Neural cell (in vitro differentiated cells): ENCODE measurements at regions not wholly inside any gene's neighbourhood (a gene's known extent, or its start where the extent isn't known, plus 50 kb on each side); places are given as distances from the start of the nearest gene placed in this dataset.

Experiments
- H2AFZ ChIP-seq: fragments of 200-600, 300-800 bp; sonication (generic), shearing (Covaris generic); 2 replicates; pipeline ENCODE4 v1.6.0; 2014; ENCODE audit warnings: low read depth, mild to moderate bottlenecking, antibody characterized with exemption, low read length, moderate library complexity
- H3F3A ChIP-seq: fragments of 200-600 bp; shearing (Covaris generic); 2 replicates; pipeline ENCODE4 v1.6.1; 2016; ENCODE audit warnings: mild to moderate bottlenecking, moderate library complexity, mixed read lengths, antibody characterized with exemption, low read length; ENCODE audit not compliant: insufficient read depth, poor library complexity, severe bottlenecking
- H3K27ac ChIP-seq: fragments of 200-600, 300-800 bp; sonication (generic), shearing (Covaris generic); 2 replicates; pipeline ENCODE4 v1.5.1; 2014; ENCODE audit warnings: mild to moderate bottlenecking, low read length, moderate library complexity
- H3K27me3 ChIP-seq: fragments of 300-800, 200-600 bp; sonication (generic), shearing (Covaris generic); 2 replicates; pipeline ENCODE4 v1.6.0; 2014; ENCODE audit warnings: mild to moderate bottlenecking, low read depth, low read length, moderate library complexity; ENCODE audit not compliant: insufficient read depth
- H3K36me3 ChIP-seq: fragments of 300-800, 200-600 bp; sonication (generic), shearing (Covaris generic); 2 replicates; pipeline ENCODE4 v1.5.1; 2014; ENCODE audit warnings: mild to moderate bottlenecking, antibody characterized with exemption, low read length, moderate library complexity; ENCODE audit not compliant: insufficient read depth
- H3K4me2 ChIP-seq: fragments of 300-800, 200-600 bp; sonication (generic), shearing (Covaris generic); 2 replicates; pipeline ENCODE4 v1.6.0; 2014; ENCODE audit warnings: mild to moderate bottlenecking, low read length
- H3K4me3 ChIP-seq: fragments of 300-800, 200-600 bp; sonication (generic), shearing (Covaris generic); 2 replicates; pipeline ENCODE4 v1.5.1; 2014; ENCODE audit warnings: mild to moderate bottlenecking, low read length, moderate library complexity
- H3K79me2 ChIP-seq: fragments of 200-600 bp; shearing (Covaris generic); replicated peaks from 2 replicates; pipeline ENCODE4 v1.6.0; 2014; ENCODE audit warnings: mild to moderate bottlenecking, low read length, moderate library complexity; ENCODE audit not compliant: insufficient read depth
- H3K9ac ChIP-seq: fragments of 300-800, 200-600 bp; sonication (generic), shearing (Covaris generic); 2 replicates; pipeline ENCODE4 v1.6.1; 2016; ENCODE audit warnings: mild to moderate bottlenecking, low read length, mixed read lengths
- H3K9me2 ChIP-seq: fragments of 200-600 bp; shearing (Covaris generic); 2 replicates; pipeline ENCODE4 v1.6.1; 2016; ENCODE audit warnings: mild to moderate bottlenecking, low read length, mixed read lengths; ENCODE audit not compliant: insufficient read depth
- H3K9me3 ChIP-seq: fragments of 200-600, 300-800 bp; sonication (generic), shearing (Covaris generic); 2 replicates; pipeline ENCODE4 v1.6.1; 2016; ENCODE audit warnings: mild to moderate bottlenecking, mixed run types, low read length, moderate library complexity, mixed read lengths
- H4K20me1 ChIP-seq: fragments of 200-600 bp; shearing (Covaris generic); 2 replicates; pipeline ENCODE4 v1.6.1; 2016; ENCODE audit warnings: mild to moderate bottlenecking, mixed run types; ENCODE audit not compliant: insufficient read depth
- EP300 ChIP-seq: fragments of 450-650 bp; conservative IDR thresholded peaks from 2 replicates; pipeline ENCODE4 v1.6.1; 2014; ENCODE audit warnings: antibody characterized with exemption, mild to moderate bottlenecking, moderate library complexity; ENCODE audit not compliant: poor library complexity, severe bottlenecking
- EZH2 ChIP-seq: fragments of 200-600, 300-800 bp; shearing (Covaris generic), sonication (generic); IDR thresholded peaks from 2 replicates; pipeline ENCODE4 v1.6.1; 2014; ENCODE audit warnings: antibody characterized with exemption, low read length, borderline replicate concordance, mild to moderate bottlenecking; ENCODE audit not compliant: insufficient read depth, poor library complexity, severe bottlenecking
- MXI1 ChIP-seq: fragments of 450-650 bp; conservative IDR thresholded peaks from 2 replicates; pipeline ENCODE4 v1.6.1; 2014; ENCODE audit warnings: antibody characterized with exemption, mild to moderate bottlenecking; ENCODE audit not compliant: poor library complexity, severe bottlenecking
- POLR2AphosphoS5 ChIP-seq: IDR thresholded peaks from 2 replicates; pipeline ENCODE4 v1.6.1; 2012
- RAD21 ChIP-seq: fragments of 450-650 bp; conservative IDR thresholded peaks from 2 replicates; pipeline ENCODE4 v1.6.1; 2014; ENCODE audit warnings: antibody characterized with exemption, mild to moderate bottlenecking, moderate library complexity
- REST ChIP-seq: IDR thresholded peaks from 2 replicates; pipeline ENCODE4 v1.6.1; 2012; ENCODE audit warnings: borderline replicate concordance
- SMC3 ChIP-seq: fragments of 450-650 bp; conservative IDR thresholded peaks from 2 replicates; pipeline ENCODE4 v1.6.1; 2014; ENCODE audit warnings: antibody characterized with exemption, mild to moderate bottlenecking, moderate library complexity; ENCODE audit not compliant: poor library complexity
- TAF1 ChIP-seq: IDR thresholded peaks from 2 replicates; pipeline ENCODE4 v1.6.1; 2012; ENCODE audit warnings: low read depth
- TF ChIP-seq, protein P1 (sequence below): fragments of 450-650 bp; IDR thresholded peaks from 2 replicates; pipeline ENCODE4 v1.5.1; 2014; ENCODE audit warnings: antibody characterized with exemption, mild to moderate bottlenecking, moderate library complexity; ENCODE audit not compliant: poor library complexity, severe bottlenecking

DNA sequence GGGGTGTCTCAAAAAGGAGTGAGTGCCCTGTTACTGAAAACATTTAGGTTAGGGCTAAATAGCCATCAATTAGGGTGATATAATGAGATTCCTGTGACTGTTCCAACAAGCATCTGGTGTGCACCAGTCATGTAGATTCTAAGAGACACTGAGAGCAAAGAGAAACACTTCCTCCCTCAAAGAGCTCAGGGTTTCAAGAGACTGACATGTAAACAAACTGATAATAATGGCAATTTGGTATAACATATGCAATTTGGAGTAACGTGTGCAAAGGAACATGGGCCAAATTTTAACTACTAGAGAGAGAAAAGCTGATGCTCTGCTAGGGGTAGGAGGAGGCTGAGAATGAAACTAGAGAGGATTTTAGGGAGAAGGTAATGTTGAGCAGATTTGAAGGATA is 237.1 kb downstream of the BMP4 start:
- Histone ChIP-seq H3K9me2 (no peaks in the 10 kb centered on the region), H3K27ac (no peak overlapping the region)

DNA sequence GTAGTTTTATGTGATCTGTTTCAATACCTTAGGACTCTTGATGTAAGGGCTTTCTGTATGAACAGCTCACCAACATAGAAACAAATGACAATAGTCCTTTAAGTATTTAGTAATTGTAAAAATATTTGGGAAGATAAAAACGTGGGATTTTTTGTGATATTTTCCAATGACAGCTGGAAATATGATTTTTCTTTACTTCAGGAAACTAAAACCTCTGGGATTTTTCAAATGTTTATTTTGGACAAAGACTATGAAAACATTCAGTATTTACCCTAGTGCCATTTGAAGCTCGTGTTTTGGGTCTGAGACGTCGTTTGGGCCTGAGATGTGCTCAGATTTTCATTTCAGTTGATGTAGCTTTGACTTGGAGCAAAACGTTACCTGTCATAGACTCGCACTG is 240.0 kb downstream of the BMP4 start:
- TF ChIP-seq MXI1: no peak
- no peak for TF ChIP-seq RAD21
- no peak for TF ChIP-seq POLR2AphosphoS5
- no peak for TF ChIP-seq TAF1
- TF ChIP-seq, protein P1, sequence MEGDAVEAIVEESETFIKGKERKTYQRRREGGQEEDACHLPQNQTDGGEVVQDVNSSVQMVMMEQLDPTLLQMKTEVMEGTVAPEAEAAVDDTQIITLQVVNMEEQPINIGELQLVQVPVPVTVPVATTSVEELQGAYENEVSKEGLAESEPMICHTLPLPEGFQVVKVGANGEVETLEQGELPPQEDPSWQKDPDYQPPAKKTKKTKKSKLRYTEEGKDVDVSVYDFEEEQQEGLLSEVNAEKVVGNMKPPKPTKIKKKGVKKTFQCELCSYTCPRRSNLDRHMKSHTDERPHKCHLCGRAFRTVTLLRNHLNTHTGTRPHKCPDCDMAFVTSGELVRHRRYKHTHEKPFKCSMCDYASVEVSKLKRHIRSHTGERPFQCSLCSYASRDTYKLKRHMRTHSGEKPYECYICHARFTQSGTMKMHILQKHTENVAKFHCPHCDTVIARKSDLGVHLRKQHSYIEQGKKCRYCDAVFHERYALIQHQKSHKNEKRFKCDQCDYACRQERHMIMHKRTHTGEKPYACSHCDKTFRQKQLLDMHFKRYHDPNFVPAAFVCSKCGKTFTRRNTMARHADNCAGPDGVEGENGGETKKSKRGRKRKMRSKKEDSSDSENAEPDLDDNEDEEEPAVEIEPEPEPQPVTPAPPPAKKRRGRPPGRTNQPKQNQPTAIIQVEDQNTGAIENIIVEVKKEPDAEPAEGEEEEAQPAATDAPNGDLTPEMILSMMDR: no peak
- TF ChIP-seq SMC3: no peak
- H3K9me2 ChIP-seq: no peaks in the 10 kb centered on the region
- no peak overlapping the region for H3K9ac ChIP-seq
- H4K20me1 ChIP-seq: no peaks in the 10 kb centered on the region
- H3K27me3 ChIP-seq: no peaks in the 10 kb centered on the region
- no peak overlapping the region for H3K4me3 ChIP-seq
- H3F3A ChIP-seq: no peaks in the 10 kb centered on the region
- H3K9me3 ChIP-seq: no peaks in the 10 kb centered on the region
- no peaks in the 10 kb centered on the region for H3K36me3 ChIP-seq
- no peak overlapping the region for H2AFZ ChIP-seq
- no peaks in the 10 kb centered on the region for H3K79me2 ChIP-seq
- H3K27ac ChIP-seq: no peak overlapping the region
- H3K4me2 ChIP-seq: no peak overlapping the region

More for the DNA sequence above, 237.1 kb downstream of the BMP4 start:
- Histone ChIP-seq H3K27me3 (no peaks in the 10 kb centered on the region), H3K9ac (no peak overlapping the region), H2AFZ (no peak overlapping the region), H3K4me2 (no peak overlapping the region), H3K36me3 (no peaks in the 10 kb centered on the region), H3K4me3 (no peak overlapping the region), H4K20me1 (no peaks in the 10 kb centered on the region), H3K9me3 (no peaks in the 10 kb centered on the region), H3K79me2 (no peaks in the 10 kb centered on the region), H3F3A (no peaks in the 10 kb centered on the region)
- TF ChIP-seq POLR2AphosphoS5 (no peak), MXI1 (no peak), EZH2 (no peak), EP300 (no peak), TAF1 (no peak), SMC3 (no peak), RAD21 (no peak), REST (no peak)
- TF ChIP-seq, protein P1: no peak
